Esophagus (tissue), 2 donors: ENCODE measurements at regions not wholly inside any gene's neighbourhood (a gene's known extent, or its start where the extent isn't known, plus 50 kb on each side); places are given as distances from the start of the nearest gene placed in this dataset.

Experiments used
- H3K27ac ChIP-seq, 2 donors: one replicate each; pipeline ENCODE4 v1.5.1; 2013; ENCODE audit warnings: low read depth in 2 of 2, mild to moderate bottlenecking in 2 of 2, inconsistent platforms in 1 of 2, low read length in 1 of 2, moderate library complexity in 1 of 2
- H3K27me3 ChIP-seq, 2 donors: one replicate each; pipeline ENCODE4 v1.6.1; 2013; ENCODE audit warnings: low read length in 2 of 2, control low read depth in 1 of 2, mild to moderate bottlenecking in 1 of 2; ENCODE audit not compliant: insufficient read depth in 2 of 2, control insufficient read depth in 1 of 2
- H3K36me3 ChIP-seq, 2 donors: one replicate each; pipeline ENCODE4 v1.6.1; 2013; ENCODE audit warnings: low read length in 1 of 2; ENCODE audit not compliant: control insufficient read depth in 2 of 2, insufficient read depth in 2 of 2
- H3K4me1 ChIP-seq, 2 donors: one replicate each; pipeline ENCODE4 v1.6.1; 2013; ENCODE audit warnings: low read length in 1 of 2; ENCODE audit not compliant: control insufficient read depth in 2 of 2, insufficient read depth in 2 of 2
- H3K4me3 ChIP-seq, 2 donors: one replicate each; pipeline ENCODE4 v1.5.1; 2013; ENCODE audit warnings: low read length in 2 of 2, mild to moderate bottlenecking in 2 of 2, low read depth in 1 of 2, moderate library complexity in 1 of 2
- H3K9me3 ChIP-seq, 2 donors: one replicate each; pipeline ENCODE4 v1.6.1; 2013; ENCODE audit warnings: mild to moderate bottlenecking in 2 of 2, low read depth in 1 of 2, low read length in 1 of 2, moderate library complexity in 1 of 2; ENCODE audit not compliant: control insufficient read depth in 2 of 2, insufficient read depth in 1 of 2
- WGBS, 2 donors: extraction: QIAGEN DNeasy Blood & Tissue Kit; methylation state at CpG; one replicate each; pipeline ENCODE4 v1.1.7; 2013; 5-methylcytosine and 5-hydroxymethylcytosine counted together
- donor health status: healthy with polysubstance abuse.
- donor health status: Bipolar disorder and iron deficiency.

GRCh38 chr2:41434991-41435390, 612.8 kb upstream of the PKDCC start:
- Histone ChIP-seq H3K4me1 (no peaks in the 10 kb centered on the region), H3K4me3 (no peak overlapping the region), H3K9me3 (no peaks in the 10 kb centered on the region), H3K27me3 (no peaks in the 10 kb centered on the region), H3K27ac (no peak overlapping the region), H3K36me3 (no peaks in the 10 kb centered on the region)
- WGBS, 2 donors = 74 to 79% methylated on average over 3 of the region's 3 CpGs

GRCh38 chr2:41441958-41442357, 605.9 kb upstream of the PKDCC start:
- Histone ChIP-seq H3K4me3 (no peak overlapping the region), H3K27me3 (no peaks in the 10 kb centered on the region), H3K27ac (no peak overlapping the region), H3K36me3 (no peaks in the 10 kb centered on the region), H3K4me1 (no peaks in the 10 kb centered on the region), H3K9me3 (peaks cover 0 to 2% of the 10 kb centered on the region in 2 donors)

- 73 to 74% methylated on average over 4 of the region's 4 CpGs for WGBS, 2 donors
- Histone ChIP-seq H3K36me3 (no peaks in the 10 kb centered on the region), H3K9me3 (peaks cover 0 to 2% of the 10 kb centered on the region in 2 donors), H3K27ac (no peak overlapping the region), H3K4me1 (no peaks in the 10 kb centered on the region), H3K4me3 (no peak overlapping the region), H3K27me3 (no peaks in the 10 kb centered on the region)
Observed at GRCh38 chr2:41445865-41446264, 602.0 kb upstream of the PKDCC start.

GRCh38 chr2:41446266-41446665, 601.6 kb upstream of the PKDCC start:
- Histone ChIP-seq H3K36me3 (no peaks in the 10 kb centered on the region), H3K27me3 (no peaks in the 10 kb centered on the region), H3K27ac (no peak overlapping the region), H3K4me3 (no peak overlapping the region), H3K4me1 (no peaks in the 10 kb centered on the region), H3K9me3 (peaks cover 0 to 2% of the 10 kb centered on the region in 2 donors)
- WGBS, 2 donors = 58 to 73% methylated on average over 1 of the region's 1 CpG

- Histone ChIP-seq H3K27me3 (no peaks in the 10 kb centered on the region), H3K4me3 (no peak overlapping the region), H3K27ac (no peak overlapping the region), H3K4me1 (no peaks in the 10 kb centered on the region), H3K9me3 (no peaks in the 10 kb centered on the region), H3K36me3 (no peaks in the 10 kb centered on the region)
- 66 to 76% methylated on average over 1 of the region's 1 CpG for WGBS, 2 donors
Observed at GRCh38 chr2:41448221-41448620, 599.6 kb upstream of the PKDCC start.

GRCh38 chr2:41457026-41457425, 590.8 kb upstream of the PKDCC start:
- 84 to 89% methylated on average over 3 of the region's 3 CpGs for WGBS, 2 donors
- H3K36me3 ChIP-seq = no peaks in the 10 kb centered on the region
- no peak overlapping the region for H3K27ac ChIP-seq
- no peaks in the 10 kb centered on the region for H3K9me3 ChIP-seq
- no peak overlapping the region for H3K4me3 ChIP-seq
- H3K4me1 ChIP-seq = no peaks in the 10 kb centered on the region
- H3K27me3 ChIP-seq = no peaks in the 10 kb centered on the region

GRCh38 chr2:41460661-41461060, 587.2 kb upstream of the PKDCC start:
- no peaks in the 10 kb centered on the region for H3K9me3 ChIP-seq

GRCh38 chr2:41464395-41464794, 583.4 kb upstream of the PKDCC start:
- Histone ChIP-seq H3K4me3 (no peak overlapping the region), H3K4me1 (no peaks in the 10 kb centered on the region), H3K36me3 (no peaks in the 10 kb centered on the region), H3K27ac (no peak overlapping the region), H3K9me3 (no peaks in the 10 kb centered on the region), H3K27me3 (no peaks in the 10 kb centered on the region)

More at GRCh38 chr2:41460661-41461060, 587.2 kb upstream of the PKDCC start:
- no peak overlapping the region for H3K4me3 ChIP-seq
- 24 to 38% methylated on average over 1 of the region's 1 CpG for WGBS, 2 donors
- H3K36me3 ChIP-seq = no peaks in the 10 kb centered on the region
- no peak overlapping the region for H3K27ac ChIP-seq
- H3K4me1 ChIP-seq = no peaks in the 10 kb centered on the region
- H3K27me3 ChIP-seq = no peaks in the 10 kb centered on the region

- no peaks in the 10 kb centered on the region for H3K4me1 ChIP-seq
- no peaks in the 10 kb centered on the region for H3K36me3 ChIP-seq
- 69 to 76% methylated on average over 3 of the region's 3 CpGs for WGBS, 2 donors
- H3K9me3 ChIP-seq = no peaks in the 10 kb centered on the region
- H3K27me3 ChIP-seq = no peaks in the 10 kb centered on the region
- no peak overlapping the region for H3K4me3 ChIP-seq
- no peak overlapping the region for H3K27ac ChIP-seq
Observed at GRCh38 chr2:41475959-41476358, 571.9 kb upstream of the PKDCC start.

GRCh38 chr2:41482659-41483058, 565.2 kb upstream of the PKDCC start:
- H3K4me3 ChIP-seq = no peak overlapping the region
- H3K9me3 ChIP-seq = no peaks in the 10 kb centered on the region
- H3K36me3 ChIP-seq = no peaks in the 10 kb centered on the region
- H3K27me3 ChIP-seq = no peaks in the 10 kb centered on the region
- H3K27ac ChIP-seq = no peak overlapping the region
- H3K4me1 ChIP-seq = no peaks in the 10 kb centered on the region
- 61 to 73% methylated on average over 4 of the region's 4 CpGs for WGBS, 2 donors
